H54 (cell line): ENCODE measurements at regions not wholly inside any gene's neighbourhood (a gene's known extent, or its start where the extent isn't known, plus 50 kb on each side); places are given as distances from the start of the nearest gene placed in this dataset.

ENCODE experiments used
- DNase-seq: peaks from one replicate; pipeline ENCODE4 v3.0.0; 2011; ENCODE audit warnings: low spot score, mixed read lengths; ENCODE audit not compliant: insufficient read length
- FAIRE-seq: peaks from 3 replicates; lab custom pipeline; 2011; peaks lifted over from hg19 to GRCh38; lab: Jason Lieb, UNC
- POLR2A ChIP-seq: IDR thresholded peaks from 2 replicates; pipeline ENCODE4 v1.6.1; 2011; ENCODE audit warnings: low read depth, mild to moderate bottlenecking, low read length

- FAIRE-seq (no peak), DNase-seq (no peak)
- no peak for TF ChIP-seq POLR2A
These were observed 282.5 kb upstream of the STT3B start for GRCh38 chr3:31250116-31250777.

- no peak for DNase-seq
- no peak for TF ChIP-seq POLR2A
- FAIRE-seq, result no peak
These were observed 281.6 kb upstream of the STT3B start for GRCh38 chr3:31251083-31251482.

GRCh38 chr3:31252216-31253185 is 280.2 kb upstream of the STT3B start:
- DNase-seq, result no peak
- FAIRE-seq, result no peak
- TF ChIP-seq POLR2A, result no peak

- TF ChIP-seq POLR2A, result no peak
- DNase-seq (no peak), FAIRE-seq (no peak)
These were observed 278.9 kb upstream of the STT3B start for GRCh38 chr3:31253782-31254181.

- DNase-seq (no peak), FAIRE-seq (no peak)
- TF ChIP-seq POLR2A, result no peak
These were observed 278.2 kb upstream of the STT3B start for GRCh38 chr3:31254483-31254882.

GRCh38 chr3:31255007-31255581 is 277.6 kb upstream of the STT3B start:
- DNase-seq (no peak), FAIRE-seq (no peak)
- TF ChIP-seq POLR2A, result no peak

- DNase-seq (no peak), FAIRE-seq (no peak)
- no peak for TF ChIP-seq POLR2A
These were observed 270.5 kb upstream of the STT3B start for GRCh38 chr3:31262201-31262600.

GRCh38 chr3:31263897-31264296 is 268.8 kb upstream of the STT3B start:
- no peak for FAIRE-seq
- no peak for TF ChIP-seq POLR2A

GRCh38 chr3:31265646-31266428 is 266.9 kb upstream of the STT3B start:
- DNase-seq (no peak), FAIRE-seq (no peak)
- TF ChIP-seq POLR2A, result no peak

More at GRCh38 chr3:31263897-31264296, 268.8 kb upstream of the STT3B start:
- DNase-seq, result no peak

GRCh38 chr3:31268868-31269267 is 263.9 kb upstream of the STT3B start:
- no peak for DNase-seq
- FAIRE-seq, result no peak
- TF ChIP-seq POLR2A, result no peak

GRCh38 chr3:31270010-31270409 is 262.7 kb upstream of the STT3B start:
- no peak for FAIRE-seq

GRCh38 chr3:31274326-31275024 is 258.2 kb upstream of the STT3B start:
- DNase-seq, result no peak
- FAIRE-seq, result no peak
- no peak for TF ChIP-seq POLR2A

More at GRCh38 chr3:31270010-31270409, 262.7 kb upstream of the STT3B start:
- no peak for DNase-seq
- TF ChIP-seq POLR2A, result no peak
